PC-3 (cell line): ENCODE measurements at regions not wholly inside any gene's neighbourhood (a gene's known extent, or its start where the extent isn't known, plus 50 kb on each side); places are given as distances from the start of the nearest gene placed in this dataset.

Experiments
- ATAC-seq: fragments of 200-7000 bp; cut with Tn5 transposase; 2 replicates; pipeline ENCODE4 v1.9.1; 2020; ENCODE audit warnings: mild to moderate bottlenecking, moderate library complexity
- BruUV-seq: library from RNA; stranded (reverse); fragments of 400-500 nt; replicated peaks from 2 replicates; lab custom pipeline; 2021; lab: Mats Ljungman, UMichigan
- CTCF ChIA-PET: fragments of 300-600 bp; sonication (Branson Sonifier 250); formaldehyde crosslinking; loops from one replicate; lab custom pipeline; 2022; ENCODE audit warnings: antibody characterized with exemption; lab: Charles Lee
- POLR2A ChIA-PET: fragments of 300-600 bp; sonication (Branson Sonifier 250); formaldehyde crosslinking; loops from one replicate; lab custom pipeline; 2022; ENCODE audit warnings: antibody characterized with exemption; ENCODE audit not compliant: unreplicated experiment; lab: Charles Lee
- DNase-seq: peaks from one replicate; pipeline ENCODE4 v3.0.0-alpha.2; 2015
- H2AFZ ChIP-seq: fragments of 300-600 bp; sonication (generic); 2 replicates; pipeline ENCODE4 v1.6.0; 2016; ENCODE audit warnings: antibody characterized with exemption, low read length
- H3F3A ChIP-seq: fragments of 300-600 bp; sonication (generic); one replicate; pipeline ENCODE4 v1.6.0; 2017; ENCODE audit warnings: antibody characterized with exemption, low read length, control low read depth, mild to moderate bottlenecking; ENCODE audit not compliant: unreplicated experiment
- H3K27ac ChIP-seq: fragments of 300-600 bp; sonication (generic); 2 replicates; pipeline ENCODE4 v1.5.1; 2016; ENCODE audit warnings: mild to moderate bottlenecking, low read length
- H3K27me3 ChIP-seq: fragments of 300-600 bp; sonication (generic); 2 replicates; pipeline ENCODE4 v1.6.1; 2016; ENCODE audit warnings: low read length, mixed read lengths
- H3K36me3 ChIP-seq: fragments of 300-600 bp; sonication (generic); 2 replicates; pipeline ENCODE4 v1.6.1; 2016; ENCODE audit warnings: low read depth, mixed run types, low read length, mixed read lengths
- H3K4me1 ChIP-seq: fragments of 300-600 bp; sonication (generic); 2 replicates; pipeline ENCODE4 v1.5.1; 2016; ENCODE audit warnings: low read length; ENCODE audit not compliant: insufficient read depth
- H3K4me2 ChIP-seq: fragments of 300-600 bp; sonication (generic); 2 replicates; pipeline ENCODE4 v1.6.0; 2016; ENCODE audit warnings: low read length
- H3K4me3 ChIP-seq: fragments of 300-600 bp; sonication (generic); 2 replicates; pipeline ENCODE4 v1.5.1; 2016; ENCODE audit warnings: mild to moderate bottlenecking, low read length, mixed read lengths
- H3K79me2 ChIP-seq: fragments of 300-600 bp; sonication (generic); 2 replicates; pipeline ENCODE4 v1.6.1; 2017; ENCODE audit warnings: low read length, mixed read lengths
- H3K9ac ChIP-seq: fragments of 300-600 bp; sonication (generic); 2 replicates; pipeline ENCODE4 v1.6.0; 2016; ENCODE audit warnings: mild to moderate bottlenecking, low read length
- H3K9me2 ChIP-seq: fragments of 300-600 bp; sonication (generic); replicated peaks from 2 replicates; pipeline ENCODE4 v1.6.1; 2016; ENCODE audit warnings: mixed run types, low read length, mixed read lengths
- H3K9me3 ChIP-seq: fragments of 300-600 bp; sonication (generic); 2 replicates; pipeline ENCODE4 v1.6.1; 2016; ENCODE audit warnings: low read length, mixed read lengths
- H4K20me1 ChIP-seq: fragments of 300-600 bp; sonication (generic); 2 replicates; pipeline ENCODE4 v1.6.1; 2016; ENCODE audit warnings: low read length, mixed read lengths
- CTCF ChIP-seq: fragments of 300-600 bp; sonication (generic); conservative IDR thresholded peaks from 2 replicates; pipeline ENCODE4 v1.5.1; 2017; ENCODE audit warnings: antibody characterized with exemption, low read depth, mild to moderate bottlenecking, low read length
- EZH2 ChIP-seq: fragments of 300-600 bp; sonication (generic); IDR thresholded peaks from one replicate; pipeline ENCODE4 v1.6.1; 2017; ENCODE audit warnings: antibody characterized with exemption, mild to moderate bottlenecking, low read length; ENCODE audit not compliant: unreplicated experiment
- EZH2phosphoT487 ChIP-seq: fragments of 300-600 bp; sonication (generic); IDR thresholded peaks from 2 replicates; pipeline ENCODE4 v1.6.1; 2018; ENCODE audit warnings: mild to moderate bottlenecking, antibody characterized with exemption, low read length, borderline replicate concordance
- intact Hi-C: fragments of 100-400 bp; cut with micrococcal nuclease; formaldehyde crosslinking; loops from 2 replicates; pipeline ENCODE4 v1.9.0; 2023

- intact Hi-C loops: loop anchor here (5.0 kb wide), 1 partner anchor 57 kb away; no protein-coding TSS in a partner anchor
- no peaks in the 10 kb centered on the region for H3K27me3 ChIP-seq
- peak; percentile 50 for DNase-seq
- no peaks in the 10 kb centered on the region for H3K79me2 ChIP-seq
- H3K9ac ChIP-seq: no peak overlapping the region
- peaks cover 15% of the 10 kb centered on the region for H3K4me1 ChIP-seq
- ChIA-PET POLR2A (no interaction called here), CTCF (interaction anchor here (0.7 kb wide), 1 partner anchor 59 kb away, joined by 3 read pairs; no protein-coding TSS in a partner anchor)
- H4K20me1 ChIP-seq: no peaks in the 10 kb centered on the region
- peak overlapping the region; percentile 20 for H3K4me2 ChIP-seq
- no peak overlapping the region for H3K4me3 ChIP-seq
- H3K9me2 ChIP-seq: no peaks in the 10 kb centered on the region
- H3K9me3 ChIP-seq: no peaks in the 10 kb centered on the region
- TF ChIP-seq EZH2 (no peak), EZH2phosphoT487 (no peak), CTCF (no peak)
- 0 out of 2 replicates have a peak overlapping the region, but pooled peaks have one; percentile 12 for H3K27ac ChIP-seq
- no peak overlapping the region for H2AFZ ChIP-seq
- H3K36me3 ChIP-seq: no peaks in the 10 kb centered on the region
- ATAC-seq: peak; percentile 95
- H3F3A ChIP-seq: no peaks in the 10 kb centered on the region
- no TSS peak for BruUV-seq
These were observed 374.7 kb downstream of the TAF11L14 start for GRCh38 chr5:18008940-18009339.

GRCh38 chr5:18010053-18010452, 375.8 kb downstream of the TAF11L14 start:
- DNase-seq (peak; percentile 50), ATAC-seq (no peak)
- Histone ChIP-seq H3K9me3 (no peaks in the 10 kb centered on the region), H3K9me2 (no peaks in the 10 kb centered on the region), H3K79me2 (no peaks in the 10 kb centered on the region), H3K36me3 (no peaks in the 10 kb centered on the region), H3K27ac (no peak overlapping the region), H3K4me2 (no peak overlapping the region), H3F3A (no peaks in the 10 kb centered on the region), H2AFZ (no peak overlapping the region), H3K4me3 (no peak overlapping the region), H3K27me3 (no peaks in the 10 kb centered on the region), H3K9ac (no peak overlapping the region), H3K4me1 (peaks cover 10% of the 10 kb centered on the region), H4K20me1 (no peaks in the 10 kb centered on the region)
- intact Hi-C loops: no loop called here
- no TSS peak for BruUV-seq
- POLR2A ChIA-PET: no interaction called here
- TF ChIP-seq EZH2: no peak
- 0 out of 2 replicates have a peak, but pooled peaks have one; percentile 13 for TF ChIP-seq CTCF
- CTCF ChIA-PET: no interaction called here

- Histone ChIP-seq H4K20me1 (no peaks in the 10 kb centered on the region), H3K9me2 (no peaks in the 10 kb centered on the region), H3K27me3 (no peaks in the 10 kb centered on the region), H3F3A (no peaks in the 10 kb centered on the region), H3K4me2 (no peak overlapping the region), H3K27ac (no peak overlapping the region), H3K4me1 (no peaks in the 10 kb centered on the region), H3K79me2 (no peaks in the 10 kb centered on the region), H3K9me3 (no peaks in the 10 kb centered on the region), H3K9ac (no peak overlapping the region), H3K4me3 (no peak overlapping the region), H3K36me3 (no peaks in the 10 kb centered on the region), H2AFZ (no peak overlapping the region)
- TF ChIP-seq EZH2phosphoT487: no peak
- no peak for TF ChIP-seq CTCF
- TF ChIP-seq EZH2: no peak
- CTCF ChIA-PET: no interaction called here
- DNase-seq (no peak), ATAC-seq (no peak)
- intact Hi-C loops: no loop called here
- POLR2A ChIA-PET: no interaction called here
- no TSS peak for BruUV-seq
These were observed 384.2 kb downstream of the TAF11L14 start for GRCh38 chr5:18018472-18018871.
